ENCODE measurements at regions not wholly inside any gene's neighbourhood (a gene's known extent, or its start where the extent isn't known, plus 50 kb on each side); places are given as distances from the start of the nearest gene placed in this dataset.

DNA sequence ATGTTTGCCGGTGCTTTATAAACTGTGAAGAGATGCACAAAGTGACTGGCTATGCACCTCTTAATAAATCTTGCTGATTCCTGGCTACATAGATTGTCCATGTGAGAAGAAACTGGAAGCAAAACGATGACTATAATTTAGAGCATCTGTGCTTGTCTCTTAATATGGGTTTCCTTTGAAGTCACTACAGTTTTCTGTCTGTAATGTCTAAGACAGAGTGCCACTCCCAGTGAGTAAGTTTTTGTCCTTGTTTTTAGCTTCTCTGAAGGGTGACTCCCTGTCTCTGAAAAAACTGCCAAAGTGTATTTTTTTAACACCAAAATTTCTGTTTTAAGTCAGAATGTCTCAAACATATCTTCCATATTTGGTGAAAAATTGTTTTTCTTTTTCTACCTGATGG lies 175.1 kb downstream of the FASLG start:
- TF ChIP-seq REST (IDR thresholded peaks at IDR 0.05; ENCODE audit: insufficient read depth in 1 of 2, low read depth in 2 of 2, low read length in 2 of 2) (no peak), FOXP2 (optimal IDR thresholded peaks at IDR 0.05; ENCODE audit: borderline replicate concordance, extremely low read depth, extremely low read length, insufficient read depth) (no peak), POLR2AphosphoS5 (IDR thresholded peaks at IDR 0.05; ENCODE audit: low read depth, low read length) (no peak), SIN3A (IDR thresholded peaks at IDR 0.05; ENCODE audit: borderline replicate concordance, insufficient read depth, low read length) (no peak), TAF1 (IDR thresholded peaks at IDR 0.05; ENCODE audit: borderline replicate concordance, insufficient read depth, low read length) (no peak)

GRCh38 chr1:172834609-172835008 lies 175.7 kb downstream of the FASLG start:
- TF ChIP-seq FOXP2 (optimal IDR thresholded peaks at IDR 0.05; ENCODE audit: borderline replicate concordance, extremely low read depth, extremely low read length, insufficient read depth): no peak
- TF ChIP-seq TAF1 (IDR thresholded peaks at IDR 0.05; ENCODE audit: borderline replicate concordance, insufficient read depth, low read length): no peak
- TF ChIP-seq REST (IDR thresholded peaks at IDR 0.05; ENCODE audit: insufficient read depth in 1 of 2, low read depth in 2 of 2, low read length in 2 of 2): no peak
- TF ChIP-seq SIN3A (IDR thresholded peaks at IDR 0.05; ENCODE audit: borderline replicate concordance, insufficient read depth, low read length): no peak
- no peak for TF ChIP-seq POLR2AphosphoS5 (IDR thresholded peaks at IDR 0.05; ENCODE audit: low read depth, low read length)

DNA sequence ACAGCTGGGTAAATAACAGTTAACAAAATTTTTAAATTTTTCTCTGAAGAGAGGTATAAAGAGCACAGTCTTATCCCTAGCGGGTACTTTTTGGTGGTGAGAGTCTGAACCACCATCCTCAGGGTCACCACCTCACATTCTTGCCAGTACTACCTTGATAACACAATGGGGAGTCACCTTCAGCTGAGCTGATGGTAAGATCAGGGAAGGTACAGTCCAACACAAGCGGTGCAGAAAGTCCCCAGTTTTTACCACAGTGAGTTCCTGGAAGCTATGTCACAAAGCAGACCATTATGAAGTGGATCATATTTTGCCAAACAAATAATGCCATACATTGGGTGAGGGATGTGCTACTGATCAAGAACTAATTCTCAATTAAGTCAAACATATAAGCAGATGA lies 176.9 kb downstream of the FASLG start:
- TF ChIP-seq FOXP2 (optimal IDR thresholded peaks at IDR 0.05; ENCODE audit: borderline replicate concordance, extremely low read depth, extremely low read length, insufficient read depth) (no peak), REST (IDR thresholded peaks at IDR 0.05; ENCODE audit: insufficient read depth in 1 of 2, low read depth in 2 of 2, low read length in 2 of 2) (no peak), SIN3A (IDR thresholded peaks at IDR 0.05; ENCODE audit: borderline replicate concordance, insufficient read depth, low read length) (no peak), TAF1 (IDR thresholded peaks at IDR 0.05; ENCODE audit: borderline replicate concordance, insufficient read depth, low read length) (no peak), POLR2AphosphoS5 (IDR thresholded peaks at IDR 0.05; ENCODE audit: low read depth, low read length) (no peak)

- TF ChIP-seq REST (IDR thresholded peaks at IDR 0.05; ENCODE audit: insufficient read depth in 1 of 2, low read depth in 2 of 2, low read length in 2 of 2) (no peak), POLR2AphosphoS5 (IDR thresholded peaks at IDR 0.05; ENCODE audit: low read depth, low read length) (no peak), TAF1 (IDR thresholded peaks at IDR 0.05; ENCODE audit: borderline replicate concordance, insufficient read depth, low read length) (no peak), SIN3A (IDR thresholded peaks at IDR 0.05; ENCODE audit: borderline replicate concordance, insufficient read depth, low read length) (no peak), FOXP2 (optimal IDR thresholded peaks at IDR 0.05; ENCODE audit: borderline replicate concordance, extremely low read depth, extremely low read length, insufficient read depth) (no peak)
These were observed 179.1 kb downstream of the FASLG start for GRCh38 chr1:172837816-172838679.
